Erythroblast (primary cell): ENCODE measurements at regions not wholly inside any gene's neighbourhood (a gene's known extent, or its start where the extent isn't known, plus 50 kb on each side); places are given as distances from the start of the nearest gene placed in this dataset.

ENCODE experiments used
- DNase-seq, 2 experiments: peaks; one replicate each; lab custom pipeline; 2025; lab: John Stamatoyannopoulos, UW
- GATA1 ChIP-seq: IDR thresholded peaks from 2 replicates; pipeline ENCODE4 v1.6.1; 2011; ENCODE audit warnings: low read depth, mild to moderate bottlenecking, control low read depth, low read length, moderate library complexity
- POLR2A ChIP-seq: IDR thresholded peaks from 2 replicates; pipeline ENCODE4 v1.6.1; 2011; ENCODE audit warnings: mild to moderate bottlenecking, low read length

DNA sequence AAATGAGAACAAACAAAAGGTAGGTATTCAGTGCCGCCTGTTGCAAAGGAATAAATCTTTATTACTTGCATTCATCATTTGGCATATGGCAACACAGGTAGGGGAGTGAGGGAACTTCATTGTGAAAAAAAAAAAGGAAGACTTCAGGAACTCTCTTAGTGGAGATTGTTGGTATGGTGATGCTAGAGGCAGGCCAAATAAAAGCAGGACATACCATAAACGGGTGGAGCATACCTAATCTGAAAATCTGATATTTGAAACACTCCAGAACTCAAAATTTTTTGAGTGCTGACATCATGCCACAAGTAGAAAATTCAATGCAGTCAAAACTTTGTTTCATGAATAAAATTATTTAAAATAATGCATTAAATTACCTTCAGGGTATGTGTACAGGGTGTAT lies 425.8 kb upstream of the SYT4 start:
- DNase-seq: no peak
- TF ChIP-seq POLR2A: no peak
- no peak for TF ChIP-seq GATA1

DNA sequence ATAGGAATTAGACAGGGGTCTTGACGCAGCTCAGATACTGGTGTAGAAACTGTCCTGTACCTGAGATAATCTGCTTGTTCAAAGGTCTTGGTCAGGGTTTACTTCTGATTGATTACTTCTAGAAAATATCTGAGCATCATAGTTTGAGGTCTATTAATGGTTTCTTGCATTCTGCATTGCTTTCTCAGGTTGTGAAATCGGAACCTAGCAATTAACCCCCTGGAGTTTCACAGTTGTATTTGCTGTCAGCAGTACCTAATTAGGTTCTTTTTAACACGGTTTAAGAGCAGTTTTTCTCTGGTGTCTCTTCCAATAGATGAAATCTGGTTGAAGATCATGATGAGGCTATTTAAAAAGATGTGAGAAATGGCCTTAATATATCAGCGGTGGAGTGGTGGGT lies 428.6 kb upstream of the SYT4 start:
- TF ChIP-seq POLR2A: no peak
- no peak for TF ChIP-seq GATA1
- no peak for DNase-seq

DNA sequence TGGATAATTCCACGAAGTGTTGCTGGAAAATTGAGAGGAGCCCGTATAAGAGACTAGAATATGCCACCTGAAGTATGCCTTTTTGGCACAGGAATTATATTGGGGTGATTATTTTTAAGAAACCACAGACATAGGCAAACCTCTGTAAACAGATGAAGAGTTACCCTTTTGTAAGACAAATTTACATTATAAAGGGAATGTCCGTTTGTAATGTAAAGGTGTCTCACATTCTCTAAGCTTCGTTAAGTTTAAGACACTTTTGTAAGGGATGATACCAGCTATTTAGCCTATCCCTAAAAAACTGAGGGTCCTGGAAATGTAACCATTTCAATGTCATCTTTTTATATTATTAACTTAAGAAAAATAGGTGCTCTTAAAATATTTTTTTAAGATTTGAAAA lies 432.8 kb upstream of the SYT4 start:
- TF ChIP-seq POLR2A (no peak), GATA1 (no peak)
- DNase-seq: no peak

GRCh38 chr18:43714343-43715010 lies 437.2 kb upstream of the SYT4 start:
- DNase-seq: no peak
- TF ChIP-seq GATA1: no peak
- no peak for TF ChIP-seq POLR2A

- DNase-seq: no peak
- TF ChIP-seq GATA1 (no peak), POLR2A (no peak)
Measured at GRCh38 chr18:43719267-43719795, 442.0 kb upstream of the SYT4 start.

GRCh38 chr18:43720041-43720440 lies 442.8 kb upstream of the SYT4 start:
- DNase-seq: no peak
- TF ChIP-seq POLR2A: no peak
- TF ChIP-seq GATA1: no peak

DNA sequence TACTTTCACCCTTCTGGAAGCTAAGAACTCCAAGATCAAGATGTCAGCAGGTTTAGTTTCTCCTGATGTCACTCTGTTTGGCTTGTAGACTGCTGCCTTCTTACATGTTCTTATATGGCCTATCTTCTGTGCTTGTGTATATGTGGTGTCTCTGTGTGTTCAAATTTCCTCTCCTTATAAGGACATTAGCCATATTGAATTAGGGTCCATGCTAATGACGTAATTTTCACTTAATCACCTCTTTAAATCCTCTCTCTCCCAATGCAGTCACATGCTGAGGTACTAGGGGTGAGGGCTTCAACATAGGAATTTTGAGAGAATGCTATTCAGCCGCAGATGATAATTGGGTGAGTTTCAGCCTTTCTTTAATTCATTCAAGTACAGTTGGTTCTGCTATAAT lies 458.3 kb upstream of the SYT4 start:
- DNase-seq: no peak
- TF ChIP-seq GATA1 (no peak), POLR2A (no peak)

DNA sequence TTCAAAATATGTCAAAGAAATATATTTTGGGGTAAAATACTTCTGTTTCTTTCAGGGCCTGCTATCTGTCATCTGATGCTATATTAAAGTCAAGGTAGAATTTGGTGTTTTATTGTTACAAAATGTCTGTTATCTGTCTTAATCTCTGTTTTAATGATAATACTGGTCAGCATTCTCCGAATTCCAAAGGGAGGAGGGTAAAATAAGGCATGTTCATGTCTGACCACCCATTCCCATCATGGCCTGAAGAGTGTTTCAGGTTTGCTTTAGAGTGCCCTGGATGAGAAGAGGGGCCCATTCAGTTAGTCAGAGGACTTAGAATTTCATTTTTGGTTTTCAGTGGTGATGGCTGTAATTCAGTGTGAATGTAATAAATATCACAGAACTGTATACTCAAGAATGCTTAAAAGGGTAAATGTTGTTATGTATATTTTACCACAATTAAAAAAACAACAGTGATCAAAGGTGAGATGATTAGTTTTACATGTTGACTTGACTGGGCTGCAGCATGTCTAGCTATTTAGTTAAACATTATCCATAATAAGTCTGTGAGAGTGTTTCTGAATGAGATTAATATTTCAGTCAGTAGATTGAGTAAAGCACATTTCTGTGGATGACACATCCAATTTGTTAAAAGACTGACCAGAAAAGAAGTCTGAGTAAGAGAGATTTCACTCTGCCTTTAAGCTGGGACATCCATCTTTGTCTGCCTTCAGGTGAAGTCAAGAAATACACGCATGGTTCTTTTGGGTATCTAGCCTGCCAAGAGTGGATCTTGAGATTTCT lies 467.9 kb upstream of the SYT4 start:
- DNase-seq: no peak
- TF ChIP-seq GATA1 (no peak), POLR2A (no peak)

GRCh38 chr18:43751203-43751602 lies 473.9 kb upstream of the SYT4 start:
- DNase-seq: no peak
- TF ChIP-seq POLR2A (no peak), GATA1 (no peak)

DNA sequence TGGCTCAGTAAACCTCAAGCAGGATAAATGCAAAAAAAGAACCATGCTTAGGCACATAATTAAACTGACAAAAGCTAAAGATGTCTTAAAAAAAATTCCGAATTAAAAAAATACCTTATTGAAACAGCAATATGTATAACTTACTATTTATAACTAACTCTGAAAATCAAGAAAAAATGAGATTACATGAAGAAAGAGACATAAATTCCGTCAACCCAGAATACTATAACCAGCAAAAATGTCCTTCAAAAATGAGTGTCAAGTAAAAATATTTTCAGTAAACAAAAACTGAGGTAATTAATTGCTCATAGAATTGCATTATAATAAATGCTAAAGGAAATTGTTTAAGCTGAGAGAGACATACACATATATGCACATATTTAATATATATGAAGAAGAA lies 474.5 kb upstream of the SYT4 start:
- no peak for DNase-seq

DNA sequence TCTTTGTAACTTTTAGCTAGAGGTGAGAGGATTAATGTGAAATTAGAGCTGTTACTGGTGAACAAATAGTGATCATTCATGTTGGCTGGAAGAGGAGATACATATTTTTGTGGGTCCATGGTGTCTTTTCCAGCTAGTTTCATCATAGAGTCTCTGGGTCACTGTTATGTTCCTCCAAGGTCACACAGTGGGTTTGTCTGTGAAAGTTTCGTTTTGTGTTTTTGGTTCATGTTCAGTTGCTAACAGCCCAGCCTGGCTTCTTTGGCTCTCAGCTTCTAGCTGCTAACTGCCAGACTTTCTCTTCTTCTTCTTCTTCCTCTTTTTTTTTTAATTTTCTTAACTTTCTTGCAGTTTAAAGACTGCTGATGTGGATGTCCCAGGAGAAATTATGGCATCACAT lies 480.0 kb upstream of the SYT4 start:
- DNase-seq: no peak
- TF ChIP-seq GATA1 (no peak), POLR2A (no peak)

More for the DNA sequence above, 474.5 kb upstream of the SYT4 start:
- TF ChIP-seq GATA1: no peak
- TF ChIP-seq POLR2A: no peak

DNA sequence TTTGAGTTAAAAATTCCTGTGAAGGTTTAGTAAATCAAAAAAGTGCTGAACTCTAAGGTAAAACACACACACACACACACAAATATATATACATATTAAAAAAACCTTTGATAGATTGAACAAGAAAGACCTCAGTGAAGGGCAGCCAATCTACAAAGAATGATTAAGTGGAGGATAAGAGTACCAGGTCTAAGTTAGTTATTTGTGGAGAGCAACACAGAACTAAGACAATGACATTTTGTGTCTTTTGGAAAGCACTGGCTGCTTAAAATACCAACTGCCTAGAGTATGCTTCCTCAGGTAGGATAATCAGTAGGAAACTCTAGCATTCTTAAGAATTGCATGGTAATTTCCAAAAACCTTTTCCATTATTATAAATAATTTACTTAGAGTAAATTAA lies 481.4 kb upstream of the SYT4 start:
- no peak for DNase-seq
- TF ChIP-seq POLR2A: no peak
- TF ChIP-seq GATA1: no peak

DNA sequence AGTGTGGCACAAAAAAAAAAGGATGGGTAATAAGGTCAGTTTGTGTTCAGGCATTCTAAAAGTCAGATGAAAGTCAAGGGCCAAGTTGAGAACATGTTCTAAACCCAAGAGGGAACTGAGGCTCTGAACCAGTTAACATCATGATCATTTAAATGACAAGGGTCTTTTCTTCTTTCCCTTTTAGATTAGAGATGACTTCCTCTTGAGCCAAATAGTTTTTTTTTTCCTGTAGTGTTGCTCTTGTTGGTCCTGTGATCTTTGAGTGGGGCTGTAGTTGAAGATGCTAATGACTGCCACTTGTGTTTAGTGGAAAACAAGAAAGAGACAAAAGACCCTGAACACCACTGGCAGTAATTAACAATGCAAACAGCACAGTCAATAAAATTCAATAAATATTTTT lies 482.7 kb upstream of the SYT4 start:
- TF ChIP-seq POLR2A (no peak), GATA1 (no peak)
- DNase-seq: no peak

DNA sequence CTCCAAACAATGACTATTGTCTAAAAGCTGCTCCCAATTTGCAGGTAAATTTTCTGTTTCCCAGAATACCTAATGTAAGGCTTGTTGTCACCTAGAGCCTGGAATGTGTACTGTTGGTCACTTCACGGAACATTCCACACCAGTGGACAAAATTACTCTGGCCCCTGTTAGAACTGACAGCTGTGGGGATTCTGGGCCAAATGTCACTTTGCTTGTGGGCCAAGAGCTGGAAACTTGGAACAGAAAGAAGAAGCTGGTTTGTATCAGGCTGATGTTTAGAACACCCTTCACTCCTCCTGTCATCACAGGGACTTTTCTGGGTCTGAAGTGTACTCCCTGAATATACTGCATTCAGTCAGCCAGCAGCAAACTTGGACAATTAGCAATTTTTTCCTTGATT lies 495.6 kb upstream of the SYT4 start:
- DNase-seq: no peak
- TF ChIP-seq GATA1: no peak
- no peak for TF ChIP-seq POLR2A
